Ascending aorta (tissue), 2 donors: ENCODE measurements at regions not wholly inside any gene's neighbourhood (a gene's known extent, or its start where the extent isn't known, plus 50 kb on each side); places are given as distances from the start of the nearest gene placed in this dataset.

Experiments
- DNase-seq, 2 donors: peaks; one replicate each; pipeline ENCODE4 v3.0.0-alpha.2; 2019; ENCODE audit warnings: low spot score in 2 of 2
- H3K27ac ChIP-seq, 2 donors: fragments of 200-600 bp; sonication (generic); one replicate each; pipeline ENCODE4 v1.5.1; 2016 to 2017; ENCODE audit warnings: mild to moderate bottlenecking in 1 of 2
- H3K27me3 ChIP-seq: fragments of 200-600 bp; sonication (generic); one replicate; pipeline ENCODE4 v1.5.1; 2017
- H3K36me3 ChIP-seq, 2 donors: fragments of 200-600 bp; sonication (generic); one replicate each; pipeline ENCODE4 v1.5.1; 2016
- H3K4me1 ChIP-seq, 2 donors: fragments of 200-600 bp; sonication (generic); one replicate each; pipeline ENCODE4 v1.5.1; 2016 to 2017; ENCODE audit warnings: mild to moderate bottlenecking in 1 of 2
- H3K4me3 ChIP-seq, 2 donors: fragments of 200-600 bp; sonication (generic); one replicate each; pipeline ENCODE4 v1.5.1; 2016 to 2017; ENCODE audit warnings: mild to moderate bottlenecking in 1 of 2
- H3K9me3 ChIP-seq, 2 donors: fragments of 200-600 bp; sonication (generic); one replicate each; pipeline ENCODE4 v1.5.1; 2016
- CTCF ChIP-seq, 3 experiments: fragments of 200-600 bp in 2 of 3; fragments of 450-650 bp in 1 of 3; sonication (generic) in 2 of 3; IDR thresholded peaks; one replicate each; pipeline ENCODE4 v1.5.1; 2016 to 2019; ENCODE audit warnings: antibody characterized with exemption in 3 of 3, mild to moderate bottlenecking in 1 of 3, moderate library complexity in 1 of 3
- intact Hi-C: fragments of 100-400 bp; cut with DNase I; formaldehyde crosslinking; loops from one replicate; pipeline ENCODE4 v1.15.1; 2023

- Histone ChIP-seq H3K4me3 (no peak overlapping the region), H3K4me1 (no peaks in the 10 kb centered on the region), H3K27ac (no peak overlapping the region), H3K27me3 (no peaks in the 10 kb centered on the region), H3K9me3 (no peaks in the 10 kb centered on the region), H3K36me3 (no peaks in the 10 kb centered on the region)
- intact Hi-C loops: no loop called here
- no peak for DNase-seq
- TF ChIP-seq CTCF (IDR thresholded peaks at IDR 0.05): no peak
These were observed 141.1 kb upstream of the GGTLC1 start for GRCh38 chr20:24129641-24130040.

- DNase-seq: no peak
- intact Hi-C loops: no loop called here
- Histone ChIP-seq H3K27ac (no peak overlapping the region), H3K4me3 (no peak overlapping the region), H3K4me1 (no peaks in the 10 kb centered on the region), H3K9me3 (no peaks in the 10 kb centered on the region), H3K36me3 (no peaks in the 10 kb centered on the region), H3K27me3 (no peaks in the 10 kb centered on the region)
- TF ChIP-seq CTCF (IDR thresholded peaks at IDR 0.05): no peak
These were observed 136.5 kb upstream of the GGTLC1 start for GRCh38 chr20:24124951-24125650.

GRCh38 chr20:24124003-24124402 is 135.4 kb upstream of the GGTLC1 start:
- Histone ChIP-seq H3K4me1 (no peaks in the 10 kb centered on the region), H3K36me3 (no peaks in the 10 kb centered on the region), H3K4me3 (no peak overlapping the region), H3K27ac (no peak overlapping the region), H3K9me3 (no peaks in the 10 kb centered on the region), H3K27me3 (no peaks in the 10 kb centered on the region)
- TF ChIP-seq CTCF (IDR thresholded peaks at IDR 0.05): no peak
- no peak for DNase-seq
- intact Hi-C loops: no loop called here

GRCh38 chr20:24118441-24119175 is 130.0 kb upstream of the GGTLC1 start:
- no peak overlapping the region for H3K27ac ChIP-seq
- no peak for TF ChIP-seq CTCF (IDR thresholded peaks at IDR 0.05)
- DNase-seq: no peak
- H3K36me3 ChIP-seq: no peaks in the 10 kb centered on the region
- H3K4me1 ChIP-seq: no peaks in the 10 kb centered on the region
- no peak overlapping the region for H3K4me3 ChIP-seq
- H3K9me3 ChIP-seq: no peaks in the 10 kb centered on the region
- intact Hi-C loops: no loop called here
- no peaks in the 10 kb centered on the region for H3K27me3 ChIP-seq

- Histone ChIP-seq H3K27me3 (no peaks in the 10 kb centered on the region), H3K4me3 (no peak overlapping the region), H3K36me3 (no peaks in the 10 kb centered on the region), H3K9me3 (no peaks in the 10 kb centered on the region), H3K27ac (no peak overlapping the region), H3K4me1 (no peaks in the 10 kb centered on the region)
- intact Hi-C loops: no loop called here
- DNase-seq: no peak
- no peak for TF ChIP-seq CTCF (IDR thresholded peaks at IDR 0.05)
These were observed 129.5 kb upstream of the GGTLC1 start for GRCh38 chr20:24118034-24118433.
